MM.1S (cell line): ENCODE measurements at regions not wholly inside any gene's neighbourhood (a gene's known extent, or its start where the extent isn't known, plus 50 kb on each side); places are given as distances from the start of the nearest gene placed in this dataset.

ENCODE experiments used
- DNase-seq: peaks from one replicate; pipeline ENCODE4 v3.0.0-alpha.2; 2015
- H2AFZ ChIP-seq: fragments of 300-600 bp; sonication (generic); 2 replicates; pipeline ENCODE4 v1.6.0; 2016; ENCODE audit warnings: antibody characterized with exemption, low read length
- H3F3A ChIP-seq: fragments of 300-600 bp; sonication (generic); 2 replicates; pipeline ENCODE4 v1.6.1; 2016; ENCODE audit warnings: mild to moderate bottlenecking, antibody characterized with exemption, low read length, moderate library complexity, mixed read lengths; ENCODE audit not compliant: insufficient read depth
- H3K27ac ChIP-seq: fragments of 300-600 bp; sonication (generic); 2 replicates; pipeline ENCODE4 v1.5.1; 2016; ENCODE audit warnings: mild to moderate bottlenecking, low read length
- H3K27me3 ChIP-seq: fragments of 300-600 bp; sonication (generic); replicated peaks from 2 replicates; pipeline ENCODE4 v1.6.0; 2016; ENCODE audit warnings: low read length; ENCODE audit not compliant: insufficient read depth
- H3K36me3 ChIP-seq: fragments of 300-600 bp; sonication (generic); replicated peaks from 2 replicates; pipeline ENCODE4 v1.6.1; 2016; ENCODE audit warnings: mild to moderate bottlenecking, low read length, mixed read lengths; ENCODE audit not compliant: insufficient read depth
- H3K4me1 ChIP-seq: fragments of 300-600 bp; sonication (generic); 2 replicates; pipeline ENCODE4 v1.6.1; 2016; ENCODE audit warnings: low read length, mixed read lengths
- H3K4me2 ChIP-seq: fragments of 300-600 bp; sonication (generic); 2 replicates; pipeline ENCODE4 v1.6.0; 2016; ENCODE audit warnings: low read depth, low read length
- H3K4me3 ChIP-seq: fragments of 300-600 bp; sonication (generic); 2 replicates; pipeline ENCODE4 v1.5.1; 2016; ENCODE audit warnings: low read length, mixed read lengths
- H3K79me2 ChIP-seq: fragments of 300-600 bp; sonication (generic); 2 replicates; pipeline ENCODE4 v1.6.1; 2016; ENCODE audit warnings: mixed run types, low read length, mixed read lengths
- H3K9ac ChIP-seq: fragments of 300-600 bp; sonication (generic); 2 replicates; pipeline ENCODE4 v1.6.1; 2016; ENCODE audit warnings: low read length, mixed read lengths
- H3K9me2 ChIP-seq: fragments of 300-600 bp; sonication (generic); replicated peaks from 2 replicates; pipeline ENCODE4 v1.6.1; 2016; ENCODE audit warnings: mild to moderate bottlenecking, low read length, mixed read lengths; ENCODE audit not compliant: insufficient read depth
- H3K9me3 ChIP-seq: fragments of 300-600 bp; sonication (generic); replicated peaks from 2 replicates; pipeline ENCODE4 v1.6.1; 2016; ENCODE audit warnings: mild to moderate bottlenecking, low read length, mixed read lengths; ENCODE audit not compliant: insufficient read depth
- H4K20me1 ChIP-seq: fragments of 300-600 bp; sonication (generic); 2 replicates; pipeline ENCODE4 v1.6.1; 2016; ENCODE audit warnings: mild to moderate bottlenecking, low read length, moderate library complexity, mixed read lengths; ENCODE audit not compliant: insufficient read depth
- EZH2 ChIP-seq: fragments of 300-600 bp; sonication (generic); optimal IDR thresholded peaks from 2 replicates; pipeline ENCODE3; 2017; ENCODE audit warnings: low read depth, mild to moderate bottlenecking, antibody characterized with exemption, low read length, mixed read lengths
- EZH2phosphoT487 ChIP-seq: fragments of 300-600 bp; sonication (generic); IDR thresholded peaks from 2 replicates; pipeline ENCODE4 v1.6.1; 2018; ENCODE audit warnings: antibody characterized with exemption, low read length
- TF ChIP-seq, protein P1 (sequence below): fragments of 300-600 bp; sonication (generic); IDR thresholded peaks from 2 replicates; pipeline ENCODE4 v1.5.1; 2016; ENCODE audit warnings: antibody characterized with exemption, low read length, mixed read lengths

DNA sequence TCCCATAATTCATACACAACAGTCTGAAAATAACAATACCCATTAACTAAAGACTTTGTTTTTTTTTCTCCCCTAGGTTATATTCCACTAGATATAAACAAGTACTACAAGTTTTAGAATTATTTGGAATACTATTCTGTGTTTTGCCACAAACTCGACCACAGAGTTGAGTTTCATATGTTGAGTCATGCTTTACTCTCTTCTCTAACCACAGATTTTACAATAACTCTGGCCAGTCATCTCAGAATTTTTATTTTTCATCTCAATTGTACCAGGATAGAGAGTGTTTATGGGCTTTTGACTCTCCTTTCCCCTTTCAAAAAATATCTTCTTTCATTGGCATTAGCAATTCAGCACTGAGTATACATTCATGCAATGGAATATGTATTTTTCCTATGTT, 348.7 kb upstream of the GALNT5 start:
- Histone ChIP-seq H3K4me1 (peaks cover 11% of the 10 kb centered on the region), H3K36me3 (no peaks in the 10 kb centered on the region), H3K9ac (no peak overlapping the region), H3K79me2 (no peaks in the 10 kb centered on the region), H3K4me3 (no peak overlapping the region), H2AFZ (no peak overlapping the region), H3F3A (no peaks in the 10 kb centered on the region), H3K4me2 (peak overlapping the region; percentile 28), H3K27me3 (peaks cover 5% of the 10 kb centered on the region; the same call in 1 of the 2 replicates), H4K20me1 (no peaks in the 10 kb centered on the region), H3K9me2 (no peaks in the 10 kb centered on the region), H3K27ac (no peak overlapping the region), H3K9me3 (no peaks in the 10 kb centered on the region)
- peak; percentile 60 for DNase-seq
- TF ChIP-seq, protein P1, sequence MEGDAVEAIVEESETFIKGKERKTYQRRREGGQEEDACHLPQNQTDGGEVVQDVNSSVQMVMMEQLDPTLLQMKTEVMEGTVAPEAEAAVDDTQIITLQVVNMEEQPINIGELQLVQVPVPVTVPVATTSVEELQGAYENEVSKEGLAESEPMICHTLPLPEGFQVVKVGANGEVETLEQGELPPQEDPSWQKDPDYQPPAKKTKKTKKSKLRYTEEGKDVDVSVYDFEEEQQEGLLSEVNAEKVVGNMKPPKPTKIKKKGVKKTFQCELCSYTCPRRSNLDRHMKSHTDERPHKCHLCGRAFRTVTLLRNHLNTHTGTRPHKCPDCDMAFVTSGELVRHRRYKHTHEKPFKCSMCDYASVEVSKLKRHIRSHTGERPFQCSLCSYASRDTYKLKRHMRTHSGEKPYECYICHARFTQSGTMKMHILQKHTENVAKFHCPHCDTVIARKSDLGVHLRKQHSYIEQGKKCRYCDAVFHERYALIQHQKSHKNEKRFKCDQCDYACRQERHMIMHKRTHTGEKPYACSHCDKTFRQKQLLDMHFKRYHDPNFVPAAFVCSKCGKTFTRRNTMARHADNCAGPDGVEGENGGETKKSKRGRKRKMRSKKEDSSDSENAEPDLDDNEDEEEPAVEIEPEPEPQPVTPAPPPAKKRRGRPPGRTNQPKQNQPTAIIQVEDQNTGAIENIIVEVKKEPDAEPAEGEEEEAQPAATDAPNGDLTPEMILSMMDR: no peak
- TF ChIP-seq EZH2 (no peak), EZH2phosphoT487 (no peak)

DNA sequence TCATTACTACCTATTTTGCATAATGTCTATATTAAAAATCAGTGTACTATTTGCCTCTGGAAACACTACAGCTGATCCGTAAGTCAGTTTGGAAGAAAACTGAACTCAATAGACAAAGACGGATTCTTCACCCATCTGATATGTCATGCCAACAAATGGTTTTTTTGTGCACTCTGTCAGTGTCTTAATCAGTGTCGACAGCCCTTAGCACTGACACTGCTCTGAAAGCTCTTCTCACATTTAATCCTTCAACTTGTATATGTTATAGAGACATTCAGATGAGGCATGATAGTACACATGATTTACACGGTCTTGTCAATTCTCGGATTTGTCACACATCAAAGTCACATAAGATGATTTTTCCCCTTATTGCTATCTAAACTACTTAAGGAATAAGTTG, 347.5 kb upstream of the GALNT5 start:
- no peaks in the 10 kb centered on the region for H3K36me3 ChIP-seq
- no peaks in the 10 kb centered on the region for H3K9me2 ChIP-seq
- no peaks in the 10 kb centered on the region for H3K9me3 ChIP-seq
- H2AFZ ChIP-seq: no peak overlapping the region
- H3K27ac ChIP-seq: no peak overlapping the region
- no peaks in the 10 kb centered on the region for H3F3A ChIP-seq
- no peaks in the 10 kb centered on the region for H3K79me2 ChIP-seq
- H3K4me2 ChIP-seq: no peak overlapping the region
- H3K27me3 ChIP-seq: peaks cover 5% of the 10 kb centered on the region; the same call in 1 of the 2 replicates
- DNase-seq: no peak
- peaks cover 11% of the 10 kb centered on the region for H3K4me1 ChIP-seq
- no peak overlapping the region for H3K9ac ChIP-seq
- no peak overlapping the region for H3K4me3 ChIP-seq
- no peak for TF ChIP-seq EZH2
- TF ChIP-seq, protein P1: no peak
- TF ChIP-seq EZH2phosphoT487: no peak
- H4K20me1 ChIP-seq: no peaks in the 10 kb centered on the region

DNA sequence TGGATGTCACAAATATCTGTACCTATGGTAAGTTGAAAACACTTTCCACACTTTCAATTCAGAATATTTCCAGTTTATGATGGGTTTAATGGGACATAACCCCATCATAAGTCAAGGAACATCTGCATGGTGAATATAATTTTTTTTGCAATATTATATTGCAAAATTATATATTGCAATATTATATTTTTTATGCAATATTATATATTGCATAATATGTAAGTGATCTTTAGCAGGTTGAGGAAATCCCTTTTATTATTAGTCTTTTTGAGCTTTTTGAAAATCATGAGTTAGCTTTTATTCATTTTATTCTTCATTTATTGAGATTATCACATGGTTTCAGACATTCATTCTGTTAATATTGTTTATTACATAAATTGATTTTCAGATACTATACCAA, 342.2 kb upstream of the GALNT5 start:
- Histone ChIP-seq H3K4me1 (no peaks in the 10 kb centered on the region), H2AFZ (no peak overlapping the region), H3K9me2 (no peaks in the 10 kb centered on the region), H3F3A (no peaks in the 10 kb centered on the region), H3K27me3 (no peaks in the 10 kb centered on the region), H3K79me2 (no peaks in the 10 kb centered on the region), H3K9ac (no peak overlapping the region), H3K27ac (no peak overlapping the region), H3K4me2 (no peak overlapping the region), H3K9me3 (no peaks in the 10 kb centered on the region), H3K36me3 (no peaks in the 10 kb centered on the region), H3K4me3 (no peak overlapping the region), H4K20me1 (no peaks in the 10 kb centered on the region)
- TF ChIP-seq EZH2 (no peak), EZH2phosphoT487 (no peak)
- TF ChIP-seq, protein P1: no peak
- DNase-seq: no peak
